Spleen (tissue), 11 donors: ENCODE measurements at regions not wholly inside any gene's neighbourhood (a gene's known extent, or its start where the extent isn't known, plus 50 kb on each side); places are given as distances from the start of the nearest gene placed in this dataset.

Experiments used
- DNase-seq: peaks from one replicate; pipeline ENCODE4 v3.0.0-alpha.2; 2020
- H3K27ac ChIP-seq, 8 donors: fragments of 200-600 bp; sonication (generic) in 7 of 8; 1 replicate in 4 of 8; 2 replicates in 4 of 8; pipeline versions ENCODE4 v1.5.0 to v1.8.0; 2016 to 2021; ENCODE audit warnings: inconsistent platforms in 4 of 8, mild to moderate bottlenecking in 4 of 8, moderate library complexity in 1 of 8
- H3K27me3 ChIP-seq, 7 donors: fragments of 200-600 bp; sonication (generic) in 6 of 7; replicated peaks in 1 of 7; 1 replicate in 4 of 7; 2 replicates in 3 of 7; pipeline versions ENCODE4 v1.5.0 to v1.8.0; 2016 to 2021; ENCODE audit warnings: inconsistent platforms in 3 of 7, mild to moderate bottlenecking in 1 of 7
- H3K36me3 ChIP-seq, 6 donors: fragments of 200-600 bp; sonication (generic) in 5 of 6; 1 replicate in 4 of 6; 2 replicates in 2 of 6; pipeline versions ENCODE4 v1.5.0 to v1.8.0; 2016 to 2021; ENCODE audit warnings: inconsistent platforms in 2 of 6
- H3K4me1 ChIP-seq, 6 donors: fragments of 200-600 bp; sonication (generic) in 5 of 6; 1 replicate in 3 of 6; 2 replicates in 3 of 6; pipeline versions ENCODE4 v1.5.0 to v1.8.0; 2016 to 2021; ENCODE audit warnings: inconsistent platforms in 3 of 6
- H3K4me3 ChIP-seq, 8 donors: fragments of 200-600 bp; sonication (generic) in 7 of 8; 1 replicate in 4 of 8; 2 replicates in 4 of 8; pipeline versions ENCODE4 v1.5.0 to v1.8.0; 2016 to 2021; ENCODE audit warnings: inconsistent platforms in 4 of 8, mild to moderate bottlenecking in 4 of 8, moderate library complexity in 2 of 8
- H3K9me3 ChIP-seq, 8 donors: fragments of 200-600 bp; sonication (generic) in 7 of 8; 1 replicate in 4 of 8; 2 replicates in 4 of 8; pipeline versions ENCODE4 v1.5.0 to v1.8.0; 2016 to 2021; ENCODE audit warnings: inconsistent platforms in 4 of 8
- CTCF ChIP-seq, 11 experiments: fragments of 200-600 bp in 7 of 11; fragments of 450-650 bp in 4 of 11; sonication (generic) in 4 of 11; IDR thresholded peaks in 8 of 11; conservative IDR thresholded peaks in 3 of 11; 1 replicate in 7 of 11; 2 replicates in 4 of 11; pipeline versions ENCODE4 v1.4.0 to v1.8.0; 2016 to 2021; ENCODE audit warnings: antibody characterized with exemption in 11 of 11, inconsistent platforms in 4 of 11, mild to moderate bottlenecking in 1 of 11
- POLR2A ChIP-seq, 3 donors: fragments of 450-650 bp; IDR thresholded peaks; one replicate each; pipeline ENCODE4 v1.5.1; 2017; ENCODE audit warnings: antibody characterized with exemption in 3 of 3, mild to moderate bottlenecking in 1 of 3
- POLR2AphosphoS5 ChIP-seq, 3 donors: sonication (generic); formaldehyde crosslinking; IDR thresholded peaks; one replicate each; pipeline ENCODE4 v1.5.1; 2017; ENCODE audit warnings: antibody characterized with exemption in 3 of 3
- WGBS, 5 donors: extraction: QIAGEN DNeasy Blood & Tissue Kit in 3 of 5; methylation state at CpG; one replicate each; pipeline versions ENCODE4 v1.1.5 to v1.1.7; 2013 to 2018; 5-methylcytosine and 5-hydroxymethylcytosine counted together
- intact Hi-C: fragments of 100-400 bp; cut with DNase I; formaldehyde crosslinking; loops from one replicate; pipeline ENCODE4 v1.15.0; 2023; ENCODE audit warnings: low total_unique reads
- donor health status: healthy with polysubstance abuse.
- donor health status: DM: no; HTN: no; CAD: no; lungs with moderate emphysema.
- donor health status: DM: no; HTN: no; CAD: no.
- donor health status: Bipolar disorder and iron deficiency.
- donor health status: healthy.
- donor health status: DM: no; HTN: no; CAD: no.
- donor health status: DM: yes; HTN: yes; CAD: no.

GRCh38 chr4:31374256-31374960 lies 654.2 kb downstream of the PCDH7 start:
- no peaks in the 10 kb centered on the region for H3K4me1 ChIP-seq
- H3K9me3 ChIP-seq, result no peaks in the 10 kb centered on the region
- intact Hi-C loops, result no loop called here
- WGBS, 5 donors, result 85 to 90% (median 85%) methylated on average over 3 of the region's 3 CpGs
- TF ChIP-seq POLR2A (IDR thresholded peaks at IDR 0.05) (no peak), POLR2AphosphoS5 (IDR thresholded peaks at IDR 0.05) (no peak), CTCF (IDR thresholded peaks at IDR 0.05 in 8 of 11, conservative IDR thresholded peaks at IDR 0.05 in 3 of 11) (no peak)
- H3K27me3 ChIP-seq, result no peaks in the 10 kb centered on the region
- no peak for DNase-seq
- no peak overlapping the region for H3K4me3 ChIP-seq
- H3K36me3 ChIP-seq, result no peaks in the 10 kb centered on the region
- H3K27ac ChIP-seq, result no peak overlapping the region

GRCh38 chr4:31375936-31376335 lies 655.8 kb downstream of the PCDH7 start:
- no peak for TF ChIP-seq POLR2A (IDR thresholded peaks at IDR 0.05)
- H3K36me3 ChIP-seq, result no peaks in the 10 kb centered on the region
- no peaks in the 10 kb centered on the region for H3K9me3 ChIP-seq
- H3K4me3 ChIP-seq, result no peak overlapping the region
- H3K4me1 ChIP-seq, result no peaks in the 10 kb centered on the region
- intact Hi-C loops, result no loop called here
- DNase-seq, result no peak
- no peaks in the 10 kb centered on the region for H3K27me3 ChIP-seq
- no peak overlapping the region for H3K27ac ChIP-seq
- 57 to 80% (median 73%) methylated on average over 5 of the region's 5 CpGs for WGBS, 5 donors

- TF ChIP-seq POLR2A (IDR thresholded peaks at IDR 0.05) (no peak), POLR2AphosphoS5 (IDR thresholded peaks at IDR 0.05) (no peak)
- no peaks in the 10 kb centered on the region for H3K36me3 ChIP-seq
- H3K27me3 ChIP-seq, result no peaks in the 10 kb centered on the region
- no peaks in the 10 kb centered on the region for H3K4me1 ChIP-seq
- no peak overlapping the region for H3K27ac ChIP-seq
- no peaks in the 10 kb centered on the region for H3K9me3 ChIP-seq
- WGBS, 5 donors, result 82 to 96% (median 87%) methylated on average over 2 of the region's 2 CpGs
- intact Hi-C loops, result no loop called here
- DNase-seq, result no peak
- no peak overlapping the region for H3K4me3 ChIP-seq
Observed at GRCh38 chr4:31379364-31379763, 659.2 kb downstream of the PCDH7 start.

- 79 to 89% (median 82%) methylated on average over 2 of the region's 2 CpGs for WGBS, 5 donors
- H3K9me3 ChIP-seq, result no peaks in the 10 kb centered on the region
- intact Hi-C loops, result no loop called here
- DNase-seq, result no peak
- H3K4me1 ChIP-seq, result no peaks in the 10 kb centered on the region
- TF ChIP-seq CTCF (IDR thresholded peaks at IDR 0.05 in 8 of 11, conservative IDR thresholded peaks at IDR 0.05 in 3 of 11) (no peak), POLR2AphosphoS5 (IDR thresholded peaks at IDR 0.05) (no peak), POLR2A (IDR thresholded peaks at IDR 0.05) (no peak)
- no peak overlapping the region for H3K4me3 ChIP-seq
- no peaks in the 10 kb centered on the region for H3K27me3 ChIP-seq
- H3K27ac ChIP-seq, result no peak overlapping the region
- no peaks in the 10 kb centered on the region for H3K36me3 ChIP-seq
Observed at GRCh38 chr4:31383767-31384166, 663.6 kb downstream of the PCDH7 start.

GRCh38 chr4:31390849-31391248 lies 670.7 kb downstream of the PCDH7 start:
- TF ChIP-seq POLR2A (IDR thresholded peaks at IDR 0.05), result no peak
- TF ChIP-seq POLR2AphosphoS5 (IDR thresholded peaks at IDR 0.05), result no peak
- Histone ChIP-seq H3K36me3 (no peaks in the 10 kb centered on the region), H3K4me1 (no peaks in the 10 kb centered on the region), H3K27ac (no peak overlapping the region), H3K9me3 (no peaks in the 10 kb centered on the region), H3K27me3 (no peaks in the 10 kb centered on the region), H3K4me3 (no peak overlapping the region)
- no peak for DNase-seq
- intact Hi-C loops, result no loop called here

GRCh38 chr4:31391976-31392375 lies 671.8 kb downstream of the PCDH7 start:
- Histone ChIP-seq H3K36me3 (no peaks in the 10 kb centered on the region), H3K27ac (no peak overlapping the region), H3K27me3 (no peaks in the 10 kb centered on the region), H3K9me3 (no peaks in the 10 kb centered on the region), H3K4me3 (no peak overlapping the region), H3K4me1 (no peaks in the 10 kb centered on the region)
- no peak for DNase-seq
- intact Hi-C loops, result no loop called here
- TF ChIP-seq POLR2A (IDR thresholded peaks at IDR 0.05) (no peak), POLR2AphosphoS5 (IDR thresholded peaks at IDR 0.05) (no peak), CTCF (IDR thresholded peaks at IDR 0.05 in 8 of 11, conservative IDR thresholded peaks at IDR 0.05 in 3 of 11) (no peak)
